ENCODE measurements at regions not wholly inside any gene's neighbourhood (a gene's known extent, or its start where the extent isn't known, plus 50 kb on each side); places are given as distances from the start of the nearest gene placed in this dataset.

DNA sequence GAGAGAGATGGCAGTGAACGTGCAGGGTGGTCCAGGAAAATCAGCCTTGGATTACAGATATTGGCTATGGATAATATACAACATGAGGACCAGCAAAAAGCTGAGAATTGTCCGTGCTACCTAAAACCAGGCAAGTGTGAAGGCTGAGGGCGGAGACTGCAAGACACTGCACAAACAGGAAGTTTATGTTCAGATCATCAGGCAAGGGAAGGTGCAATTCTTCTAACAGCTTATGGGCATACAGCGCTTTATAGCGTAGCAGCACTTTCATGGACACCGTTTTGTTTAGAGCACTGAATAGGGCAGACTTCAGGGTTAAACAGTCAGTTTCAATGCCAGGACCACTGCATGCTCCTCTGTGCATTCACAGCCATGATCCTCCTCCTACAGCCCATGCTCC lies 93.1 kb upstream of the TMEM45B start:
- TF ChIP-seq, protein P1, sequence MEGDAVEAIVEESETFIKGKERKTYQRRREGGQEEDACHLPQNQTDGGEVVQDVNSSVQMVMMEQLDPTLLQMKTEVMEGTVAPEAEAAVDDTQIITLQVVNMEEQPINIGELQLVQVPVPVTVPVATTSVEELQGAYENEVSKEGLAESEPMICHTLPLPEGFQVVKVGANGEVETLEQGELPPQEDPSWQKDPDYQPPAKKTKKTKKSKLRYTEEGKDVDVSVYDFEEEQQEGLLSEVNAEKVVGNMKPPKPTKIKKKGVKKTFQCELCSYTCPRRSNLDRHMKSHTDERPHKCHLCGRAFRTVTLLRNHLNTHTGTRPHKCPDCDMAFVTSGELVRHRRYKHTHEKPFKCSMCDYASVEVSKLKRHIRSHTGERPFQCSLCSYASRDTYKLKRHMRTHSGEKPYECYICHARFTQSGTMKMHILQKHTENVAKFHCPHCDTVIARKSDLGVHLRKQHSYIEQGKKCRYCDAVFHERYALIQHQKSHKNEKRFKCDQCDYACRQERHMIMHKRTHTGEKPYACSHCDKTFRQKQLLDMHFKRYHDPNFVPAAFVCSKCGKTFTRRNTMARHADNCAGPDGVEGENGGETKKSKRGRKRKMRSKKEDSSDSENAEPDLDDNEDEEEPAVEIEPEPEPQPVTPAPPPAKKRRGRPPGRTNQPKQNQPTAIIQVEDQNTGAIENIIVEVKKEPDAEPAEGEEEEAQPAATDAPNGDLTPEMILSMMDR (conservative IDR thresholded peaks at IDR 0.05; ENCODE audit: low read length): no peak
- no peak for DNase-seq (ENCODE audit: low read depth)
- no peak overlapping the region for H3K4me3 ChIP-seq (ENCODE audit: low read length)

DNA sequence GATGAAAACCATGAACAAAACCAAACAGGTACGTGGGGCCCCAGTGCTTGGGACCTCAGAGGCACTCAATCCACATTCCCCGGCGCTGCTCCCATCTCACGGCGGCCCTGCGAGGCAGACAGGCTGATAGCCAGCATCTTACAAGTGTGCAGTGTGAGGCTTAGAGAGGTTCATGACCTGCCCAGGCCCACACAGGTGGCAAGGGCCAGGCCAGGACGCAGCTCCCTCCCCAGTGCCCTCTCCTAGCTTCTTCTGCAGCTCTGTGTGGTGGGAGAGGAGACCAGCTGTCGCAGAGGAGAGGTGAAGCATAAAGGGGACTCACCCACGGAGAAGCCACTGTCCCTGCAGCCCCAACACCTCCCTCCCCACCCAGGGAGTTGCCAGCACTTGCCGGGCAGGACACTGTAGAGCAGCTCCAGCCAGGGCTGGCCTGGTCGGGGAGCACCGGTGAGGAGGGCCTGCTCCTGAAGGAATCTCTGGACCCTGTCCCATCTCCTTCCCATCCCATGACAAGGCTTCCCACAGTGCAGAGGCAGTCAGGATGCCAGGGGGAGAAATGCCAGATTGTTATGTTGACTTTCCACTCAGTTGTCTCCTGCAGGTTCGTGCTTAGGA lies 92.4 kb upstream of the TMEM45B start:
- H3K4me3 ChIP-seq (ENCODE audit: low read length): no peak overlapping the region
- no peak for DNase-seq (ENCODE audit: low read depth)
- TF ChIP-seq, protein P1 (conservative IDR thresholded peaks at IDR 0.05; ENCODE audit: low read length): no peak

DNA sequence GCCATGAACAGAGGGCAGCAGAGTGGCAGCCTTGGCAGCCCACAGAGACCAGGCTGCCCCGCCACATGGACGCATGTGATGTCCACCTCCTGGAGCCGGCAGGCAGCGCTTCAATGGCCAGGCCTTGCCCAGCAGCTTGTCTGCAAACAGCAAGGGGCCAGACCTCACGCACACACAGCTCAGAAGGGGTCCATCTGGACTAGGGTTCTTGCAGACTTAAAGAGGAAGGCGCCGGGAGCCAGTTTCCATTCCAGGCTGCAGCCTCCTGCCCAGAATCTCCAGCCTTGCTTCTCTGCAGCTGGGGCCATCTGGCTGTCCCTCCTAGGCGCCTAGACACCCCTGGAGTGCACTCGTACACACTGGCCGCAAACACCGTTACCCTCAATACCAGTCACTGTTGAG lies 91.9 kb upstream of the TMEM45B start:
- no peak overlapping the region for H3K4me3 ChIP-seq (ENCODE audit: low read length)
- TF ChIP-seq, protein P1 (conservative IDR thresholded peaks at IDR 0.05; ENCODE audit: low read length): no peak
- DNase-seq (ENCODE audit: low read depth): no peak

DNA sequence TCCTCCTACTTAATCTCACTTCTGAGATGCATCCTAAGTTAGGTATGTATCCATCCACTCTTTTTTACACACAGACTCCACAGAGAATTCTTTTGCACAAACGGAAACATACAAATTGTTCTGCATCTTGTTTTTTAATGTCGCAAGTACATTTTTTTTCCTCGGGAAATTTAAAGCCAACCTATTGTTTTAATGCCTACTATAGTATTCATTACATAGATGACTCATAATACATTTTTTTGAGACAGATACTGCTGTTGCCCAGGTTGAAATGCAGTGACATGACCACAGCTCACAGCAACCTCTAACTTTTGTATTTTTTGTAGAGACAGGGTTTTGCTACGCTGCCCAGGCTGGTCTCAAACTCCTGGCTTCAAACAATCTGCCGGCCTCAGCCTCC lies 90.8 kb upstream of the TMEM45B start:
- DNase-seq (ENCODE audit: low read depth): no peak
- no peak overlapping the region for H3K4me3 ChIP-seq (ENCODE audit: low read length)
- TF ChIP-seq, protein P1 (conservative IDR thresholded peaks at IDR 0.05; ENCODE audit: low read length): no peak

DNA sequence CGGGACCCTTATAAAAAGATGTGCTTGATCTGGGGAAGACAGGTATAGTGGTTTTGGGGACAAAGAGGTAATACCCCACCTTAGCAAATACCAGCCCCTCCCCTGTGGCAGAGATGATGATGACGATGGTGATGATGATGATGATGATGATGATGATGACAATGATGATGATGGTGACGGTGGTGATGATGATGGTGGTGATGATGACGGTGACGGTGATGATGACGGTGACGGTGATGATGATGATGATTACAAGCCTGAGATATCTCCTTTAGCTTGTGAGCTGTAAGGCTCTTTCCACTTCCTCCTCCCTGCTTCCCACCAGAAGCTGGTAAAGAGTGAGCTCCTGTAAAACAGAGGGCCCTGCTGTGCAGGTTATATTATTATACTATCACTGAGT lies 89.5 kb upstream of the TMEM45B start:
- DNase-seq (ENCODE audit: low read depth): no peak
- TF ChIP-seq, protein P1 (conservative IDR thresholded peaks at IDR 0.05; ENCODE audit: low read length): no peak
- no peak overlapping the region for H3K4me3 ChIP-seq (ENCODE audit: low read length)

DNA sequence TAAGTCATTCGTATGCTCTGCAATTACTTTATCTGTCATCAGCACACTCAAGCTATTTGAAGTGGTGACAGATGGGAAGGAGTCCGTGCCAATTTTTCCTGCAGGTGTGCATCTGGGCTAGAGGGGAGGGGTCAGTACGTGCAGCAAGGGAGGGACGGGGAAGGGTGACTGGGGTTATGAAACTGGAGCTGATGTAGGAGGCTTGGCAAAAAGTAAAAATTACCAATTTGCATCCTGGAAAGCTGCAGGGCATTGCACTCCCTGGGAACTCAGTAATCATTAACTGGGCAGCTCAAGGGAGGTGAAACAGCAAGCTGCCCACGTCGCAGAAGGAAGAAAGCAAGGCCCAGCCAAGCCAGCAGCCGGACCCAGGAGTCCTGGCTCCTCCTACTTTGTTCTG lies 87.1 kb upstream of the TMEM45B start:
- no peak overlapping the region for H3K4me3 ChIP-seq (ENCODE audit: low read length)
- no peak for DNase-seq (ENCODE audit: low read depth)
- TF ChIP-seq, protein P1 (conservative IDR thresholded peaks at IDR 0.05; ENCODE audit: low read length): no peak

DNA sequence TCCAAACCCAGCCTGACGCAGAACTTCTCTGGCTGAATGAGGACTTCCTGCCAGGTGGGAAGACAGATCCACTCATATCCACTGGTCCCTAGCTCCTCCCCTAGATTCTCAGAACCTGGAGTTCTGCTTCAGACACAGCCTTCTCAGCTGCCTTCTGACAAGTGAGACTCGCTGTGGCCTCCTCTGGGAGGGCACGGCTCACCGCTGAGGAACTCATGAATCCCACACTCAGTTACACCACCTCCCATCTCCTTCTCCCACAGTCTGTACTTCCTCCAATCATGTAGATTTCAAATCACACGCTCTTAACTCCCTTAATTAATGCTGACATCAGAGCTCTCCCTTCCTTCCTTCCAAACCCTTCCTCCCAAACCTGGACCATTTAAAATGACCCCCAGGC lies 86.4 kb upstream of the TMEM45B start:
- DNase-seq (ENCODE audit: low read depth): no peak

More for the DNA sequence above, 86.4 kb upstream of the TMEM45B start:
- H3K4me3 ChIP-seq (ENCODE audit: low read length): no peak overlapping the region
- TF ChIP-seq, protein P1 (conservative IDR thresholded peaks at IDR 0.05; ENCODE audit: low read length): no peak

All from AG10803 (cell line).